GM19324 (cell line): ENCODE measurements at regions not wholly inside any gene's neighbourhood (a gene's known extent, or its start where the extent isn't known, plus 50 kb on each side); places are given as distances from the start of the nearest gene placed in this dataset.

ENCODE experiments used
- ATAC-seq: cut with Tn5 transposase; IDR thresholded peaks from one replicate; pipeline ENCODE4 v1.9.1; 2021; ENCODE audit warnings: mild to moderate bottlenecking, moderate library complexity; ENCODE audit not compliant: unreplicated experiment, low FRiP score

- ATAC-seq: no peak
These were observed 647.2 kb downstream of the BNC2 start for GRCh38 chr9:16223074-16223871.

- ATAC-seq: no peak
These were observed 639.7 kb downstream of the BNC2 start for GRCh38 chr9:16230731-16231130.

DNA sequence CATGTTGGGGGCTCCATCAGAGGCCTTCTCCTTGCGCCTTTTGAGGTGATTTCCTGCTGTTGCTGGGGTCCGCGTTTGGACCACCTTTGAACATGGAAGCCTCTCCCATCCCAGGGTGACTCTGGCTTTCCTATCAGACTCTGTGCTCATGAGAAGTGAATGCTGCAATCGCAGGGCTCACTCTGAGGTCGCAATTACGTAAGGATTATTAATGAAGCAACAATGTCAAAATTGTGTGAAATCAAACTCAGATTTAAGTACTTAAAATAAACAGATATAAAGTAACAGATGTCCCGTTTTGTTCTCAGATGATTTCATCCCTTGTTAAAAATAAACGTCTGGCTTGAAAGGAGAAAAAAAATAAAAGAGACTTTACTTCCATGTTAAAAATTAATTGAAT lies 634.2 kb downstream of the BNC2 start:
- ATAC-seq: no peak

DNA sequence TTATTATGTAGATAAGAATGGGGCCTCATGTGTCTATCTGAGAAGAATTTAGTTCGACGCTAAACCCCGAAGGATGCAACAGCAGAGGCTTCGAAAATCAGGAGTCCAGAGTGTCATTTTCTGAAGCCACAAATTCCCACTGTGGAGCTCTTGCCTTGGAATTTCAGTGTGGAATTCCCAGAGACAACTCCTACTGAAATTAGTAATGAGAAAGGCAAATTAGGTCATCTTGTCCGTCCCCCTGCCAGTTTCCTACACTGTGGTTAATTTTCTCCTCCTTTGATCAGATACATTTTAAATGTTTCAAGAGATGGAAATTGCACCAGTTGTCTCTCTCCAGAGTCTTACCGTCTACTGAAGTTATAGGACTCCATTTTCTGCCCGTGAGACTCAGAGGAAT lies 633.6 kb downstream of the BNC2 start:
- ATAC-seq: no peak

DNA sequence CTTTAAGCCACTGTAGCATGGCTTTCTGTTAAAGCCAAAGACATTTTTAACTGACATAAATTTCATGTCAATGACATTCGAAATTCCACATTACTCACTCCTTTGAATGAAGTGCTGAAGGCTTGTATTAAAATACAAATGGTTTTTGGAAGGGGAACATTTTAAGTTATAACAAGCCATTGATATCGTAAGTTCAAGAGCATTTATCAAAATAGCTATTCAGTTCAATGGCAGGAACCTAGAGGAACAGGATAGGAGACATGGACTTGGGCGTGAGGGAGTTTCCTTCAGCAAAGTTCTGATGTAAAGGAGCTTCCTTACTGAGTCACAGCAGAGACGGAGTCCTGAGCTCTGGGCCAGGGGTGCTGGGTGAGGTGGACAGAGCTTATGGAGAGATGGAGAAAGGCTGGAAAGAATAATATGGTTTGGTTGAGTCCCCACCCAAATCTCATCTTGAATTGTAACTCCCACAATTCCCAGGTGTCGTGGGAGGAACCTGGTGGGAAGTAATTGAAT lies 631.8 kb downstream of the BNC2 start:
- no peak for ATAC-seq

- ATAC-seq: no peak
These were observed 629.2 kb downstream of the BNC2 start for GRCh38 chr9:16241231-16241630.

- ATAC-seq: no peak
These were observed 626.7 kb downstream of the BNC2 start for GRCh38 chr9:16243798-16244197.

GRCh38 chr9:16245756-16246440 lies 624.6 kb downstream of the BNC2 start:
- no peak for ATAC-seq

- ATAC-seq: no peak
These were observed 623.7 kb downstream of the BNC2 start for GRCh38 chr9:16246785-16247184.

DNA sequence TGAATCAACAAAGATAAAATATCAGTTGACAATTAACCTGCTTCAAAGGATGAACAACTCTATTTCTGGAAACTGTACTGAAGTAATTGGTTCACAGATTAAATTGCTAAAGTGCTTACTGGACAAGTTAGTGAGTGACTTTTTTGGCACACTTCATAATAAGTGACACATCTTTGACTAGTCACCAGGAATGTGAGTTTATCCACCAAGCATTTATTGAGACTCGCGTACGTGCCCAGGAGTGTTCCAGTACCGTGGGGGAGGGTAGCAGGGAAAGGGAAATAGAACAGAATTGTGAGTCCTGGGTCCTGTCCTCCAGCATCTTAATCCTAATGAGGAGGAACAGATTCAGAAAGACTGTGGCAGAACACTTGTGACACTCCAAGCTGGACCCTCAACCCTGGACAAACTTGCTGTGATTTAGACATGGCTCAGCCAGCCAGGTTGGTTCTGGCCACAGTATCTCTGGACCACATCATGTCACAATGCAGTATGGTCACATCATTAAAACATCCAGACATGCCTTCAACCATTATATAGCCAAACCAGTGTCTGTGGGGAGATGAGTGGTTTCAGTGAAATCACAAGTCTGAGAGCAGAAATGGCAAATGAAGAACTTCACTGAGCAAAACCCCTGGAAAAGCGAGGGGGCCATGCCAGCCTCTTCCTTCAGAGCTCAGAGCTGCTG lies 623.1 kb downstream of the BNC2 start:
- ATAC-seq: no peak

DNA sequence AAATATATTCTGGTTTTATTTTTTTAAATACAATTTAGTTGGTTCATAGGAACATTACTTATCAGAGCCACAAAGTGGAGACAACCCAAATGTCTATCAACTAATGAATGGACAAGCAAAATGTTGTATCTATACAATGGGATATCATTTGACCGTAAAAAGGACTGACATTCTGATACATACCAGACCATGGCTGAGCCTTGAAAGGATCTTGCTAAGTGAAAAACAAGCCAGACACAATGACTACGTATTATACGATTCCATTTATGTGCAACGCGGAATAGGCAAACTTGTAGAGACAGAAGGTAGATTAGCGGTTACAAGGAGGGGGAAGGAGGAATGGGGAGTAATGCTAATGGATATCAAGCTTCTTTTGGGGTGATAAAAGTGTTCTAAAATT lies 621.6 kb downstream of the BNC2 start:
- no peak for ATAC-seq

DNA sequence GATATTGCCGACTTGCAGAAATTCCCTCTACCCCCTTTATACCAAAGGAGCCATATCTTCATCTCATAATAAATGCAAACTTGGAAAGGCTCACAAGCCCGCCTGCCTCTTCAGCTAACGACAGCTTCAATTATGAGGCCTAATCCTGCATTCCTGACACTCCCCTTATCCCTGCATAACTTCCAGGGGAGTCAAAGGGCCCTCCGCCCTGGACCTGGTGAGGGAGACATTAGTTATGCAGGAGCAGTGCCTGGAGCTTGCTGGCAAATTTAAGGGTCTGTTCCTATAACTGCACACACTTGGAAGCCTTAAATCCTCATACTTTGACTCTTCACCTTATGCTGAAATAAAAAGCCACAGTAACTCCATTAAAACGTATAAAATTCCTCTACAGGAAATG lies 617.9 kb downstream of the BNC2 start:
- no peak for ATAC-seq

GRCh38 chr9:16254674-16255073 lies 615.8 kb downstream of the BNC2 start:
- ATAC-seq: no peak

DNA sequence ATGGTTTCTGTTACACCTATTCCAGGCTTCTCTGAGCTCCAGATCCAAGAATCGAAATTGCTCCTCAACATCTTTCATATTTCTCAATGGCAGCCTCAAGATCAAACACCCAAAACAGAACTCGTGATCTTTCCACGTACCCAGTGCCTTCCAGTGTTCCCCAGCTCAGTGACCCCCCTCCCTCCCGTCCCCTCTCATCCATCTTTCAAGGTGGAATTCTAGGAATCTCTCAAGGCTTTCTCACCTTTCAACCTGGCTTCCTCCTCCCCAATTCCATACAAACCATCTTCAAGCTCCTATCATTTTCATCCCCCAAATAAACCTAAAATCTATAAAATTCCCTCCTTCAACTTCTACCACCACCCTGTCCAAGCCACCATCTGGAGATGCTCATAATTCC lies 615.3 kb downstream of the BNC2 start:
- ATAC-seq: no peak

GRCh38 chr9:16257604-16258003 lies 612.9 kb downstream of the BNC2 start:
- ATAC-seq: no peak

DNA sequence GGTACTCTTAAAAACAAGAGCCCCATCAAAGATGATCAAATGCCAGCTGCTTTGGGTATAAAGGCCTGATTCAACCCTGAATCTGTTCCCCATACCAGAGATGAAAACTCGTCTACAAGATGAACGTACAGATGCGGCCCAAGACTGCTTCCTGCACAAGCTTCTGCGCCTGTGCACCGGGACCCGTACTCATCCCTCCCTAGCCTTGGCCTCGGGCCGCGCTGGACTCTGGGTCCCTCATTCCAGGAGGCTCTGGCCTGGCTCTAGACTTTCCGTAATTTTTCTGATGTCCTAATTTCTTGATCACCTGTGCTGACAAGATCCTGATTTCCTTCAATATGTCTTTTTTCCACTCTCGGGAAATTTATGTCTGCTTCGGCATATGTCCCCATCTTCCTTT lies 612.3 kb downstream of the BNC2 start:
- ATAC-seq: no peak

GRCh38 chr9:16258708-16259107 lies 611.8 kb downstream of the BNC2 start:
- ATAC-seq: no peak

GRCh38 chr9:16262477-16263261 lies 607.8 kb downstream of the BNC2 start:
- no peak for ATAC-seq

GRCh38 chr9:16265688-16266087 lies 604.8 kb downstream of the BNC2 start:
- ATAC-seq: no peak

GRCh38 chr9:16266648-16267276 lies 603.7 kb downstream of the BNC2 start:
- ATAC-seq: no peak
